ENCODE measurements at regions not wholly inside any gene's neighbourhood (a gene's known extent, or its start where the extent isn't known, plus 50 kb on each side); places are given as distances from the start of the nearest gene placed in this dataset.

DNA sequence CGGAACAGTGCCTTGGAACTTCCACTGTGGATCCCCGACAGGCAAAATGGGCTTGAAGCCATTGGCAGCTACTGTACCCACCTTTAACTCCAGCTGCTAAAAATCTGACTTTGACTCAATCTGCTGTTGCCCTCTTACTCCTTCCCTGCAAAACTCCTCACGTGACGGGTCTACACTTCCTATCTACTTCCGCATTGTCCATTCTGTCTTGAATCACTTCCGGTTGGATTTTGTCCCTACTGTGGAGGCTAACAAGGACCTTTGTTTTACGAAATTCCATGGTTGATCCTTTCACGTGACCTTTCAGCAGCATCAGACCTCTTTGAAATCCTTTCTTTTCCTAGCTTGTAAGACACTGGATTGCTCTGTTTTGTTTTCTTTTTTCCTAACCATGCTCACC lies 268.4 kb downstream of the PRDM2 start:
- H3K9me3 Mint-ChIP-seq (ENCODE audit: unreplicated experiment), result peaks cover 3% of the 10 kb centered on the region
- no peak overlapping the region for H3K27ac Mint-ChIP-seq (ENCODE audit: unreplicated experiment)
- no peaks in the 10 kb centered on the region for H3K4me1 Mint-ChIP-seq (ENCODE audit: low read depth, unreplicated experiment)
- H3K36me3 Mint-ChIP-seq (ENCODE audit: unreplicated experiment), result peaks cover 5% of the 10 kb centered on the region
- TF ChIP-seq, protein P1, sequence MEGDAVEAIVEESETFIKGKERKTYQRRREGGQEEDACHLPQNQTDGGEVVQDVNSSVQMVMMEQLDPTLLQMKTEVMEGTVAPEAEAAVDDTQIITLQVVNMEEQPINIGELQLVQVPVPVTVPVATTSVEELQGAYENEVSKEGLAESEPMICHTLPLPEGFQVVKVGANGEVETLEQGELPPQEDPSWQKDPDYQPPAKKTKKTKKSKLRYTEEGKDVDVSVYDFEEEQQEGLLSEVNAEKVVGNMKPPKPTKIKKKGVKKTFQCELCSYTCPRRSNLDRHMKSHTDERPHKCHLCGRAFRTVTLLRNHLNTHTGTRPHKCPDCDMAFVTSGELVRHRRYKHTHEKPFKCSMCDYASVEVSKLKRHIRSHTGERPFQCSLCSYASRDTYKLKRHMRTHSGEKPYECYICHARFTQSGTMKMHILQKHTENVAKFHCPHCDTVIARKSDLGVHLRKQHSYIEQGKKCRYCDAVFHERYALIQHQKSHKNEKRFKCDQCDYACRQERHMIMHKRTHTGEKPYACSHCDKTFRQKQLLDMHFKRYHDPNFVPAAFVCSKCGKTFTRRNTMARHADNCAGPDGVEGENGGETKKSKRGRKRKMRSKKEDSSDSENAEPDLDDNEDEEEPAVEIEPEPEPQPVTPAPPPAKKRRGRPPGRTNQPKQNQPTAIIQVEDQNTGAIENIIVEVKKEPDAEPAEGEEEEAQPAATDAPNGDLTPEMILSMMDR (IDR thresholded peaks at IDR 0.05; ENCODE audit: partially characterized antibody, unreplicated experiment), result no peak
- peaks cover 2% of the 10 kb centered on the region for H3K27me3 Mint-ChIP-seq (ENCODE audit: unreplicated experiment)
- no peak for DNase-seq
- H3K4me3 Mint-ChIP-seq (ENCODE audit: unreplicated experiment), result no peak overlapping the region

DNA sequence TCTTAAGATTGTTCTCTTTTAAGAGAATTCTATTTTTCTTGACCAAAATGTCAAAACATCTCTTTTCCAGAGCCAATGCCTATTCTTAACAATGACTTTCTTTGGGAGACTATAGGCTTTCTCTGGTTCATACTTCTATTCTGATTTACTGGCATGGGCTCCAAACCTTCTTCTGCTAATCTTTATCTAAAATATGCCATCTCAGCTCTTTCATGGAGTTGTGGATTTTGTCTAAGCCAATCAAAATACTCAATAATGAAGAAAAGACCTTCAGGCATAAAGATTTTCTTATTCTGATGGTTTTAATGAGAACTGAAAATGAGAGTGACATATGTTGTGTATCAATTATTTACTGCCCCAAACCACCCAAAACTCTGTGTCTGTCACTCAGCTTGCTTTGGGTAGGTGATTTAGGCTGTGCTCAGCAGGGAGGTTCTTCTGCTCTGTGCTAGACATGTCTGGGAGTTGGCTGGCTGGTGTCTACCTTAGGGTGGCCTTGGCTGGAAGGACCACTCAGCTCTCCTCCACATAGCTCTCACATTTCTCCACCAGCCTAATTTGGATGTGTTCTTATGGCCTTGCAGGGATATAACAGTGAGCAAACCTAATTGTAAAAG lies 270.8 kb downstream of the PRDM2 start:
- TF ChIP-seq, protein P1 (IDR thresholded peaks at IDR 0.05; ENCODE audit: partially characterized antibody, unreplicated experiment), result no peak
- H3K27me3 Mint-ChIP-seq (ENCODE audit: unreplicated experiment), result no peaks in the 10 kb centered on the region
- H3K9me3 Mint-ChIP-seq (ENCODE audit: unreplicated experiment), result peaks cover 3% of the 10 kb centered on the region
- H3K4me1 Mint-ChIP-seq (ENCODE audit: low read depth, unreplicated experiment), result no peaks in the 10 kb centered on the region
- no peak overlapping the region for H3K27ac Mint-ChIP-seq (ENCODE audit: unreplicated experiment)
- H3K36me3 Mint-ChIP-seq (ENCODE audit: unreplicated experiment), result peaks cover 5% of the 10 kb centered on the region
- DNase-seq, result no peak
- H3K4me3 Mint-ChIP-seq (ENCODE audit: unreplicated experiment), result no peak overlapping the region

DNA sequence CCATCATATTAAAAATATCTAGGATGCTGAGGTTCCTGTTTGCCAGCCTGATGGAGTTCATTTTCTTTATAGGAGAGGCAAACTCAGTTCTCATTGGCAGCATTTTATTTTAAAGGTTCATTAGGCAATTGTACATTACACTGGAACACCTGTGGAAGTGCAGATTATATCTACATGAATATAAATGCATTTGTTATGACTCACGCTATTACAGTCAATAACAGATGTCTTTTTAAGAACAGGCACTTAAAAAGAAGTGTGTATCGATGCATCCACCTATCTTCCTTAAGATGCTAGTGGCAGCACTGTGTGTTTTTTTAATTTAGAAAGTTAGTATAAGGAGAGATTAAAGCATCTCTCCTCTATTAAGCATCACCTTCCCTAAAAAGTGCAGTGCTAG lies 276.5 kb downstream of the PRDM2 start:
- no peak for DNase-seq
- no peaks in the 10 kb centered on the region for H3K4me1 Mint-ChIP-seq (ENCODE audit: low read depth, unreplicated experiment)
- no peak overlapping the region for H3K4me3 Mint-ChIP-seq (ENCODE audit: unreplicated experiment)
- H3K27ac Mint-ChIP-seq (ENCODE audit: unreplicated experiment), result no peak overlapping the region
- H3K36me3 Mint-ChIP-seq (ENCODE audit: unreplicated experiment), result no peaks in the 10 kb centered on the region
- no peaks in the 10 kb centered on the region for H3K27me3 Mint-ChIP-seq (ENCODE audit: unreplicated experiment)
- TF ChIP-seq, protein P1 (IDR thresholded peaks at IDR 0.05; ENCODE audit: partially characterized antibody, unreplicated experiment), result no peak
- H3K9me3 Mint-ChIP-seq (ENCODE audit: unreplicated experiment), result no peaks in the 10 kb centered on the region

DNA sequence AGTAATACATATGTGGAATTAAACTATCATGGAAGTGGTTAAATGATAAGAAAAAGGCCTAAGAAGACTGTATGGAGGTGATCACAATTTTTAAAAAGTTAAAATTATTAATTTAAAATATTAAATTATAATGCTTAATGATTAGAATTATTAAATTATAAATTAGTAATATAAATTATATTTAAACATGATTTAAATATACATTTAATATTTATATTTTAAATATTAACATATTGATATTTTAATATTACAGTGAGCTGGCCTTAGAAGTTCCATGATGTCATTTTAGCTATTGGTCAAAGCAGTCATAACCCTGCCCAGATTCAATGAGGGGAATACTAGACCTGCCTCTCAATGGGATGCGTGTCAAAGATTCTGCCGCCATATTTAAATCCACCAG lies 281.2 kb downstream of the PRDM2 start:
- Mint-ChIP-seq H3K27me3 (ENCODE audit: unreplicated experiment) (peaks cover 2% of the 10 kb centered on the region), H3K9me3 (ENCODE audit: unreplicated experiment) (peaks cover 2% of the 10 kb centered on the region)

DNA sequence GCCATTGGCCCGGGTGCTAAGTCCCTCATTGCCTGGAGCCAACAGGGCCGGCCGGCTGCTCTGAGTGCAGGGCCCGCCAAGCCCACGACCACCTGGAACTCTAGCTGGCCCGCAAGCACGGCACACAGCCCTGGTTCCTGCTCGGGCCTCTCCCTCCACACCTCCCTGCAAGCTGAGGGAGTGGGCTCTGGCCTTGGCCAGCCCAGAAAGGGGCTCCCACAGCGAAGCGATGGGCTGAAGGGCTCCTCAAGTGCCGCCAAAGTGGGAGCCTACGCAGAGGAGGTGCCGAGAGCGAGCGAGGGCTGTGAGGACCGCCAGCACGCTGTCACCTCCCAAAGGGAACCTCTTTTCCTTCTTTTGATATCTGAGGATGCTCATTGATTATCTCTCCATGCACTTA lies 283.4 kb downstream of the PRDM2 start:
- Mint-ChIP-seq H3K27me3 (ENCODE audit: unreplicated experiment) (peaks cover 2% of the 10 kb centered on the region), H3K4me3 (ENCODE audit: unreplicated experiment) (no peak overlapping the region), H3K4me1 (ENCODE audit: low read depth, unreplicated experiment) (no peaks in the 10 kb centered on the region), H3K27ac (ENCODE audit: unreplicated experiment) (no peak overlapping the region), H3K36me3 (ENCODE audit: unreplicated experiment) (no peaks in the 10 kb centered on the region), H3K9me3 (ENCODE audit: unreplicated experiment) (peaks cover 2% of the 10 kb centered on the region)
- TF ChIP-seq, protein P1 (IDR thresholded peaks at IDR 0.05; ENCODE audit: partially characterized antibody, unreplicated experiment), result no peak
- DNase-seq, result no peak

More for the DNA sequence above, 281.2 kb downstream of the PRDM2 start:
- H3K4me3 Mint-ChIP-seq (ENCODE audit: unreplicated experiment), result no peak overlapping the region
- H3K27ac Mint-ChIP-seq (ENCODE audit: unreplicated experiment), result no peak overlapping the region
- no peaks in the 10 kb centered on the region for H3K4me1 Mint-ChIP-seq (ENCODE audit: low read depth, unreplicated experiment)
- no peaks in the 10 kb centered on the region for H3K36me3 Mint-ChIP-seq (ENCODE audit: unreplicated experiment)
- DNase-seq, result no peak
- TF ChIP-seq, protein P1 (IDR thresholded peaks at IDR 0.05; ENCODE audit: partially characterized antibody, unreplicated experiment), result no peak

Measured in glutamatergic neuron (in vitro differentiated cells).